ENCODE measurements at regions not wholly inside any gene's neighbourhood (a gene's known extent, or its start where the extent isn't known, plus 50 kb on each side); places are given as distances from the start of the nearest gene placed in this dataset.

DNA sequence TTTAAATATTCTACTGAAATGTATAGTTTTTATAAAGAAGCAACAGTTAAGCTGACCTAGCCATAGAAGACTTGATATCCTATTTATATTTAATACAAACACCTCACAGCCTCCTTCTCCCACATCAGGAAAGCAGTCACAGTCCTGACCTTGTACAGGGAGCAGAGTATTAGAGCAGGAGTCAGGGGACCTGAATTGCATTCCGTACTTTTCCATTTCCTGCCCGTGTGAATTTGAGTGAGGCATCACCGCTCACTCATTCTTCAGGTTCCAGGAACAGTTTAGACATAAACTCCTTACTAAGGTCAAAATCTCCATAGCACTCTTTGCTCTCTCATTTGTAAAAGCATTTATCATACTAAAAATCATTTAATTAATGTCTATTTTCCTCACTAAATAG, 482.5 kb upstream of the FAT3 start:
- DNase-seq, result no peak

DNA sequence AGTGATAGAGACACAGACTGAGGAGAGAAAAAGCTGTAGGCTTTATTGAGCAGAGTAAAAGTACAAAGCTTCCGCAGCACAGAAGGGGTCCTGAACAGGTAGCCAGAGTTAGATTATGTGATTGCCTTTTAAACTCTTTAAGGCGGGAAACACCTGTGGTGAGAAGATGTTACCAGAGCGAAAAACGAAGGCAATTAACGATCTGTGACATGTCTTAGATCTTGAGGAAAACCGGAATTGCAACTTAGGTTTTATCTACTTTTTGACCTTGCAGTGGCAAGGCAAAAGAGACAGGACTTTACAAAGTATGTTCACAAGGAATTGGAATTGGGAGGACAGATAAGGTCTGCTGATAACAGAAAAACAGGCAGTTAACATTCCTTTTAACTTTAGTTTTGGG, 493.6 kb upstream of the FAT3 start:
- DNase-seq, result no peak

DNA sequence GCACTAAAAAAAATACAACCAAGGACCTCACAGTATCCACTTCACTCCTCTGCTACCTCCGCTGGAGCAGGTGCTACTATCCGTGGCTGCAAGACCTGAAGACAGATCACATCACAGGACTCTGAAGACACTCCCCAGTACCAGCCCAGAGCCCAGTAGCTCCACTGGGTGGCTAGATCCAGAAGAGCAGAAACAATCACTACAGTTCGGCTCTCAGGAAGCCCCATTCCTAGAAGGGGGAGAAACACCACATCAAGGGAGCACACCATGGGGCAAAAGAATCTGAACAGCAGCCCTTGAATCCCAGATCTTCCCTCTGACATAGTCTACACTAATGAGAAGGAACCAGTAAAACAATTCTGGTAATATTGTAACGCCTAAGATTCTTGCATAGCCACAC, 494.0 kb upstream of the FAT3 start:
- DNase-seq, result no peak

DNA sequence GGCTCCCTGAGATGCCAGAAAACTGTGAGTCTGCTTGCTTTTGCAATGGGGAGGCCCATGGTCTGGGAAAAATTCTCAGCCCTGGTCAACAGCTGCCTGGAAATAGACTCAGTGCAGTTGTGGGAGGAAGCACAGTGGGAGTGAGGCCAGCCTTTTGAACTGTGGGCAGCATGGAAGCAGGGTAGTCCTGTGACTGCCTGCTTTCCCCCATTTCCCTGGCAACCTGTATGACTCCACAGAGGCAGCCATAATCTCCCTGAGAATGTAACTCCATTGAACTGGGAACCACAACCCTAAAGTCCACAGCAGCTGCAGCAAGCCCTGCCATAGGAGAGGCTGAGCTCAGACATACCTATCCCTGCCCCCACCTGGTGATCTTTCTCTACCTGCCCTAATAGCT, 494.6 kb upstream of the FAT3 start:
- DNase-seq, result no peak

DNA sequence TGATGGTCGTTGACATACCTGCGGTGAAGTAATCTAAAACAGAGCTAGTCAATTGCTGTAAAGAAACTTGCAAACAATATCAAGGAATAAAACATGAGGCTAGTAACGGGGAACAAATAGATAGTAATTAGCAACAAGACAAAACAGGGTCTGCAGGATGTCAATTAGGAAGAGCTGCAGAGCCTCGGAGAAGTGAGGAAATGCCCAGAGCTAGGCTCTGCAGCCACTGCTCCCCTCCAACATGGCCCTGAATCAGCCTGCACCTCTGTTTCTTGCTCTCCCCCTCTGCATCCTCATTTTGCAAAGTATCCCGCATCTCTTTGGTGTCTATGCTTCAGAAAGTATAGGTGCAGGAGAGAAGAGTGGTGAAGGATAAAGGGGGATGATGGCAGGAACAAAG, 507.4 kb upstream of the FAT3 start:
- DNase-seq, result no peak

DNA sequence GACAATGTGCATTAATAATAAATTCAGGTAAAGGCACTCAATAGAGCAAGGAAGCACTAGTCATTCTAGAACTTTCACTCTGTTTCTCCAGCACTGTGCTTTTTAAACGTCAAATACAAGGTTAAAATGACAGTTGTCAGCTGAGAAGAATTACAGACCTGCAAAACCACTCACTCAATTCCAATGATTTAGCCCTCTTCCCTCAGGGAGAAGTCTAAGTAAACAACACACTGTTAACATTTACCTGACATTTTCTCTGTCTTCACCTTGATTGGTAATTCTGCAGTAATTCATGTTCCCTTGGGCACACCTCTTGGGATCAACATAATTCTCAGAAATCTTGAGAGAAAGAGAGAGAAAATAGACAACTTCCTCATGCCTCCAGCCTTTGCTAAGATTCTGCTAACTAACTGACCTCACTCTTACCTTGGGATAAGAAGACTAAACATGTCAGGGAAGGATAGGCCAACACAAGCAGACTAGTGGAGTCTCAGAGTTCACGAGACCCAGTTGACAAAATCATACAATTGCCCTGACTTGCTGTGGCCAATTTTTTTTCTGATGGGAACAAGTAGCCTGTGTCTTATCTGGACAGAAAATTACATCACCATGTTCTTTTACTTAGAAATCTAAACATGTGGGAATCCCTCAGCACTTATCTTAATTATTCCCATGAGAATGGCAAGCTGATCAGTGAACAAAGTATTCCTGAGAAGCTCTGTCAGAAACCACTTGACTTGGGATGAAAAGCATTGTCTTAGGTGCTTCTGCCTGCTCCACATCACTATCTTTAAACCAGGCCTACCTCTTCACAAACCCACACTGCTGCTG, 516.8 kb upstream of the FAT3 start:
- no peak for DNase-seq

DNA sequence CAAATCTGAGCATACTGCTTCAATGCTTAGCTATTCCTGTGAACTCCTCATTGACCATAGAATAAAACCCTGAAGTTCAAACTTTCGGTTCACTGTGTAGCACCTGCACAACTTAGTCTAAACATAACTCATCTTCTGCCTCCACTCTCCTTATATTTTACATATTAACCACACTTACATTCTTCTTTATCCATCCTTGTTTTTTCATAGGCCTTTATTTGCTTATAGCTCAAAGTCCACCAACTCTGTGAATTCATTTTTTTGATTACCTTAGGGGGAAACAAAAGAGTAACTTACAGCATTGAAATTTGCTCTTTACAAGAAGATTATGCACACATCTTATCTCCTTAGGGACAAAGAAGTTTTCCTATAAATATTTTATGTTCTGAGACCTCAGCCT, 521.6 kb upstream of the FAT3 start:
- no peak for DNase-seq

DNA sequence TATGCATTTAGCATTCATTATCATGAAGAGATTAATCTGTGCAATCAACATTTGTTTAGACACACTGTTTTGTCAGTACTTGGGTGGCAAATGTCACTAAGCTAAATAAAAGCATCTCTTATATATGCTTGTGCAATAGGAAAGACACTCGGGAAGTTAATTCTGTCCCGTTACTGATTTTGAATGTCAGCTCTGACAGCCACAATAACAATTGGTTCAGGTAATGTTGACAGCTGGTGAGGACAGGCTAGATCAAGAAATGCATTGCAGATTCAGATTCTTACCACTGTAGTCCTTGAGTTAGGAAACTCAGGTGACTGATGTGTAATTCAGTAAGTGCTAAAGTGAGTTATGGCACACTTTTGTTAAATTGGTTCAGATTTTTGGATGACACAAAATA, 523.8 kb upstream of the FAT3 start:
- DNase-seq, result no peak

DNA sequence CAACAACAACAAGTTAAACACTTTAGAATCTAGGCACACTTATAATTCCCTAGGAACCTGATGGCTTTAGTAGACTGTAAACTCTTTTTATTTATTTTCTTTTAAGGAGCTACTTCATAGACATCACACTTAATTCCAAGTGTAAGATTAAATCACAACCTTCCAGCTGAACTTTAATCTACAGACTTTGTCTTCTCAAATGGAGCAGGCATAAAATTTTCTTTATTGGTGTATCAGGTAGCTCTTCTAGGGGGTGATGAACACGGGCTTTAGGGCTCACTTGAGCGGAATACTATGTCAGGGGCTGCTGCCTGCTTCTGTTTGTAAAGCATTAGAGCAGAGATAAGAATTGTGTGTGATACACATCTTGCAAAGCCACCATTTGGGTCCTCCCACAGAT, 525.8 kb upstream of the FAT3 start:
- DNase-seq, result no peak

DNA sequence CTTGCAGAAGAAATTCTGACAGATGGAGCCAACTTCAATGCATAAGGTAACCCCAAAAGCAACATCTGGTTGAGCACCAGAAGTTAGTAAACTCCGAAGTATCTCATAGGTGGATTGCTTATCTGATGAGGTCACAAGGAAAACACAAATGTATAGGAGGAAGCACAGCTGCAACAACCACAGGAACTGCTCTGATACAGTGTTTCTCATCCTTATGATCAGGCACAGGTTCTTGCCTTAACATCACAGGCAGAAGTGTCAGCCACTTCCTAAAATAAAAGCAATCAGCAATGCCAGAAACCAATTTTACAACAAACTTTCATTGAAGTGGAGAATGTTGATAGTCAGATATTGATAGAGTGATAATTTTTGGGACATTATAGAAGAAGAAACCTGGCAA, 530.3 kb upstream of the FAT3 start:
- DNase-seq, result peak in 1 of 5 experiments; percentile 5

DNA sequence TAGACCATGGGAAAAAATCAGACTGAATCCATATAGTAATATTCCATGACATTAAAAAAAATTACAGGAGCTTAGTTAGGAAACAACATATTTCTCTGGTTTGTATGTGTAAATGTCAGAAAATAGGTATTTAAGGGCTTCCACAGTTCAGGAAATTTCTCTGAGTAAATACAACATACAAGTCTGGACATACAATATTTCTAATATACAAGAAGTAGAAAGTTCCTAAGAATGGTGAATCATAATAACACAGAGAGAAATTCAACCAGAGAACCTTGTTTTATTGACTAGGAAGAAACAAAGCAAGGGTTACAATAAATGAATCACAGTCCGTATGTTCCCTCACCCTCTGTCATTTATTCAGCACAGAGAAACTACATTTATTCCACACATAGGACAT, 532.7 kb upstream of the FAT3 start:
- DNase-seq, result no peak

DNA sequence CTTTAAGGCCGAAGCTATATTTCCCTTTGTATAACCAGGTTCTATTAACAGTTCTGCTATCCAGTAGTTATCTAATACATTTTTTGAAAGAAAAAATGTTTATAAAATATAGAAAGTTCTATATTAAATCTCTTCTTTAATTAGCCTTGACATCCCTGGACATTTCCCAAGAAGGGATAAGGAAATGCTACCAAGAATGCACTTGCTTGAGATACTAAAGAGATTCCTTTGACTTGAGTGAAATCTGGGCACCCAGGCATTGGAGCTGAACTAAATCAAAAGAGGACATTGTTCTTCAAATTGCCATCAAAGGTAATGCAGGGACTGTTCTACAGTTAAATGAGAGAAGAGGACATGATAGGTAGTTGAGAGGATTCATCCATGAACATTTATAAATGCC, 535.9 kb upstream of the FAT3 start:
- no peak for DNase-seq

DNA sequence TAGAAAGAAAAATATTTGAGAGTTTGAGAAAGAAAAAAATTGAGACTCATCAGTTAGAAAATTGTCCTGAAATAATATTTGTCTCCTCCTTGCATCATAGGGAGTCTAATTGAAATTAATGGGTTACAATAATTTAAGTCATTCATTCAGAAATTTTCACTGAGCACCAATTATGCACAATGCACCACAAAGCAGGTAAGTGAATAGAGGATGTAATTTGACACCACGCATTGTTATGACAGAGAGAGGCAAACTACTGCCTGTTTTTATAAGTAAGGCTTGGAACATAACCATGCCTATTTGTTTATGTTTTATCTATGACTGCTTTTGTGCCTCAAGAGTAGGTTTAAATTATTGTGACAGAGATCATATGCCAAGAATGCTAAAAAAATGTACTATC, 537.9 kb upstream of the FAT3 start:
- no peak for DNase-seq

DNA sequence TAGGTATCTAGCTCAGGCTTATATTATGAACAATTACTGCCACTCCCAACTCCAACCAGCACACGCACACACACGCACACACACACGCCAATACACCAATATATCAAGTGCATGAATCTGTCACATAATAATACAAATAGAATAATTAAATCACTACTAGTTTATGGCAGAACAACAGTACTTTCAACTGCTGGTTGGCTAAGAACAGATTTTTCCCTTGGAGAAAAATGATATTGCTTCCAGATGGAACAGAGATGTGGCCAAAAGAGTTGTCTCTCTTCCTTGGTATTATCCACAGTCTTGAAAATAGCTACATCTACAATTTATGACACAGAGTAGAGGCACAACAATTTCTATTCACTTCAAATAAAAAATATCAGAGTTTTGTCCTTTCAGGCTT, 538.3 kb upstream of the FAT3 start:
- no peak for DNase-seq

DNA sequence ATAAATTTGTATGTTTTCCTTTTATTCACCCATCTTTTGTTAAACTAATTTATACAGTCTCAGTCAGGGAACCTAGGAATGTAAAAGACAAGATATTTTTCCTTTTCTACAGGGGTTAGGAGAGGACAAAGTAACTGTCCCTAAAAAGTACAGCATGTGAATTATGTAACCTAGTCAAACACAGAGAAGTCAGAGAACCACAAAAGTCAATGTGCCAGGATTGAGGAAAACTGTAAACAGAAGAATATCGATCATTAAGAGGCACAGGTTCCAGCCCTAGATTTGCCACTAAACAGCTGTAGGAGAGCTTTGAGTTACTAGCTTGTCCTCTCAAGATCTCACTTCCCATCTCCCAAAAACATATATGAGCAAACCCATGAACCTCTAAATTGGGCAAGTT, 550.9 kb upstream of the FAT3 start:
- DNase-seq, result no peak

DNA sequence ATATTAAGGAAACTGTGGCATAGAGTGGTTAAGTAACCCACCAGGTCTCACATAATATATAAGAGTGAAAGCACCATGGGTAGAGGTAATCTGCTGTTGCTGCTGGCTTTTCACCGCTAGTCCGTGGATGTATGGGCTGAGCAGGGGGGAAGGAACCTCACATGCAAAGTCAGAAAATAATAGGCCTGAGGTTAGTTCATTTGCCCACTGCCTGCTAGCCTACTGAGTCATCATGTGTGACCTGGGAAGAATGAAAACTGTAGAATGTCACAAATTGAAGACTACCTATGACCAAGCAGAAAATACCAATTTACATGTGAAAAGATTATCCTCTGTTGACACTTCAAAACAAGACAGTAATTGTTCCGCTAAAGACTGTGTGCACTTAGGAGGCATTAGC, 560.1 kb upstream of the FAT3 start:
- DNase-seq, result no peak

DNA sequence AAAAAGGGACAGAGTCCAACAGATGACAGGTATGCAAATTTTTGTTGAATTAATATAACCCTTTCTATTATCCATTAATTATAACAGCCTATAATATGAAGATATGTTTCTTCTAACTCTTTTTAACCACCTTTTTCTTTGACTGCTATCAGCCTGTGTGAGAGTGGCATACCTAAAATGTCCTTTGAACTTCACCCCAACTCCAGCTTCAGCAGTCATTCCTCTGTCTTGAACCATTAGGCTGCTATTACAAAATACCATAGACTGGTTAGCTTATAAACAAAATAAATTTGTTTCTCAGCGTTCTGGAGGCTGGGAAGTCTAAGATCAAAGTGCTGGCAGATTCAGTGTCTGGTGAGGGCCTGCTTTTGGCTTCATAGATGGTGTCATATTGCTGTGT, 564.6 kb upstream of the FAT3 start:
- DNase-seq, result no peak

DNA sequence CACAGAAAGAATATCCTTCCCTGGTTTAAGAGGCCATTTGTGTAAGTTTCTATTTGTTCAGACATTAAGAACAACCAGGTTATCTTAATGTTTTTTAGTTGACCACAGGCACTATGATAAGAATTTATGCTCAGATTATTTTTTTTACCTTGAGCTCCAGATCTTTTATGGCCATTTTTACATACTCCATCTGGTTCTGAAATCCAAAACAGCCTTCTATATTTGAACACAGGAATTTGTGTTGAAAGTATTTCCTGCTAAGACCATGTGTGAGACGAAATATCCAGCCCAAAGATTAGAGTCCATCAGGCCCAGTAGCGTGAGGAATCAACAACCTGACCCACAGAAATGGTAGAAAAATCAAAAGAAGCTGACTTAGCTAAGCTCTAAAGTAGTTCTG, 569.9 kb upstream of the FAT3 start:
- no peak for DNase-seq

DNA sequence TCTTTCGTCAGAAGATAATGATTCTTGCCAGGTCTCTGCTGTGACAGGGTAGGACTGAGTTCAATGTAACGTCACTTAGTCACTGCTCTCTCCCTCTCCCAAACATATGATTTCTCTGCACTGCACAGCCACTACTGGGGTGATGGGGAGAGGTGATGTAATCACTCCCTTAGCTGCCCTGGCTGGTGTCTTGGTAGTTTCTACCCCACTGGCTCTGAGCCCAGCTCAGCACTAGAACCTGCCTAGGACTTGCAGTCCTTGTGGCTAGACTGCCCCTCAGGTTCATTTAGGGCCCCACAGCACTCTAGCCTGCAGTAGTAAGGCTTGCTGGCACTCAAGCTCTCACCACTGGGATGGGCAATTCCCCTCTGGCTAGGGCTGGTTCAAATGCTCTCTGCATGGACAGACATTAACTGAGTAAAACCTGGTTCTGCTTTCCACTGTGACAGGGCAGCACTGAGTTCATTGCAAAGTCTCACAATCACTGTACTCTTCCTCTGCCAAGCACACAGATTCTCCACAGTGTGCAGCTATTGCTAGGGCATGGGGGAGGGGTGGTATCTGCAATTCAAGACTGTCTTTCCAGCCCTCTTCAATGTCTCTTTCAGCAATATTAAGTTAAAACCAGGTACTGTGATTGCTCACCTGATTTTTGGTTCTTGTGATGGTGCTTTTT, 571.4 kb upstream of the FAT3 start:
- DNase-seq, result peak in 1 of 5 experiments; percentile 13

DNA sequence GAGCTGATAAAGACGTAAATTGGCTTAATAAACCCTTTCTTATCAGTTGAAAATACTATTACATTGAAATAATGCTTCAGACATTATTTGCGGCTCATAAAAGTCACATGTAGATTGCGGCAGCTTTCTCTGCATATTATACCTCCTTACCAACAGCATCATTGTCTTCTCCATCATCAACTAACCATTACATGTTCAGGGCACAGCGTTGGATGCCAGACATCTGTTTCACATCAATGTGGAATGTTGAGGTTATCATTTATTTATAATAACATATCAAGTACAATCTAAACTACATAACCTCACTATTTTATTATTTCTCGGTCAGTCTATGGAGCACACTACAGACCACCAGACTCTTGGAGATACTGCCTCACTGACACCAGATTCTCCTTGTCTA, 573.8 kb upstream of the FAT3 start:
- DNase-seq, result no peak

DNA sequence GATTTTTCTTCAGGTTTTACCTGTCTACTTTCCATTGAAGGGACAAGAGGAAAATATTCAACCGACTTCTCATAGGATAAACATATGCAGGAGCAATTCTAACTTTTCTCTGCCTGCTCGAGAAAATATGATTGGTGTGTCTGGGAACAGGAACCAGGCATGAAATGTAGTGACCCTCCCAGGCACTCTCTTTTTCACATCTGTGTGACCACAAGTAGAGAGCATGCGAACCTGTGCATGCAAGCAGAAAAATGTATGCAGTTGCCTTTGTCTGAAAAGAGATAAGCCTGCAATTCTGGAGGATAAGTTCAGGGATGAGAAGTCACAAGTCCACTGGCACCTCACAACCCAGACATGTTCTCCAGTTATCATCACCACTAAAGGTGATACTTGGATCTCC, 583.5 kb upstream of the FAT3 start:
- DNase-seq, result no peak

DNA sequence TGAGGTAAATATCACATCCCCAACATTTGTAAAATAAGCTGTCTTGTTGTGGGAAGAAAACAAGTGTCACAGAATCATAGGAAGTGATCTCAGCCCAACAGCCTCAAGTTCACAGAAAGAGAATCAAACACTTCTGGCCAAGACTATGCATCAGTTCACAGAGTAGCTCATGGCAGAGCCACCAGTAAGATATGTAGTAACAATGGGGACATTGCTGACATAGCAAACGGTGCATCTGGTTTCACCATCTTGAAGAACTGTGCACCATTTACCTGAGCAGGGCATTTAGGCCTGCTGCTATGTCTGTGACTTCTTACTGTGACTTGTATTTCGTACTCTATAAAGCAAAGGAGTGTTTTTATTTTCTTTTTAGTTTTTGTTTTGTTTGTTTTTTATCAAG, 585.3 kb upstream of the FAT3 start:
- peak in 1 of 5 experiments; percentile 3 for DNase-seq

DNA sequence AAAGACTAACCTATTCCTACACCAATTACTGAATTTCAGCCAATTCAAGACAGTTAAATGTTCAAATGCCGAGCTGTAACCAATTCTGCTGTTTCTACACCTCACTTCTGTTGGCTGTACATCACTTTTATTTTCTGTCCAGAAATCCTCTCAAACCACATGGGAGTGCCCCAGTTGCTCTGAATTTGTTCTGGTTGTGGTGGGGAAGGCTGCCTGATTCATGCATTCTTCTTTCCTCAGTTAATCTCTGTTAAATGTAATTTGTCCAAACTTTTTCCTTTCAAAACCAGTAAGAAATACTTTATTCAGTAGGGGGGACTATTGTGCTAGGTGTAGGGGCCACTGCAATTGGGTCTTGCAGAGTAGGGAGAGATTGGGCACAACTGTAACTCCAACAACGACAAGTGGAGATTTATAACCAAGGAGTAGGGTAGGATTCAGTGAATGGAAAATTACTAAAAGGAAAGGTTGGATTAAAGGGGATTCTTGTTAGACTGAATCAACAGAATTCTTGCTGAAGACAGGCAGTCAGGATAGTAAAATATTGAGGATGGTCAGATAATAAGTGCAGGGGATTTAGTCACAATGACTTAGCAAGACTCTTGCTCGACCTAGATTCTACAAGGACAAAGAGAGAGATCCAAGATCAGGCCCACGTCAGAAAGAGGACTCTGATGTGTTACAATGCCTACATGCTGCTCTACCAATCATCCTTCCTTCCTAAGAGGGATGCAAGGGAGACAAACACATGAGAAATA, 593.5 kb upstream of the FAT3 start:
- DNase-seq, result no peak

DNA sequence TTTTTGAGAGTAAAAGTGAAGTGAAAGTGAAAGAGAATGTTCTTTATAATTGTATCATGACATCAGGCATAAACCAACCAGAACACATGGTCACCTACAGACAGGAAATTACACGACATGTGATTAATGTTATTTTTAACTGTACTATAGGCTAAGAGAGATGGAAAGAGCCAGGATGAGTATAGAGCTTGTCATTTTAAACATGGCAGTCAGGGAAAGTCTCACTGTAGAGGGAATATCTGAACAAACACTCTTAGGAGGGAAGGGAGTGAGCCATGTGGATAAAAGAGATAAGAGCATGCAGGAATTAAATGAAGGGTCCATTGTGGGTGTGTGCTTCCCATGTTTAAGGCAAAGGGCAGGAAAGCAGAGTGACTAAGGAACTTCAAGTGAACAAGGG, 599.1 kb upstream of the FAT3 start:
- peak in 1 of 5 experiments; percentile 6 for DNase-seq

Measured in T-helper 2 cell (primary cell).